ELR (cell line): ENCODE measurements at regions not wholly inside any gene's neighbourhood (a gene's known extent, or its start where the extent isn't known, plus 50 kb on each side); places are given as distances from the start of the nearest gene placed in this dataset.

ENCODE experiments used
- DNase-seq: peaks from one replicate; pipeline ENCODE4 v3.0.0-alpha.2; 2015; ENCODE audit warnings: low read depth

DNA sequence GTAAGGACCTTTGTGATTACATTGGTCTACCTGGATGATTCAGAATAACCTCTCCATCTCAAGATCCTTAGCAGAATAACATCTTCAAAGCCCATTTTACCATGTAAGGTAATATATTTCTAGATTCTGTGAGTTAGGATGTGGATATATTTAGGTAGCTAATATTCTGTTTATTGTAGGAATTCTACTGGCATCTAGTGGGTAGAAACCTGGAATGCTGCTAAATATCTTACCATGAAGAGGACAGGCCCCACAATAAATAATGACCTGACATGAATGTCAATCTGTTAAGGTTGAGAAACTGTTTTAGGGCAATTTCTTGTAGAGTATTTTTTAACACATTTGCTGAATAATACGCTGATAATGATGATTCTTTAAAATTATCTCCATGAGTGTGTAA is 426.8 kb downstream of the MAN2A1 start:
- DNase-seq = no peak

DNA sequence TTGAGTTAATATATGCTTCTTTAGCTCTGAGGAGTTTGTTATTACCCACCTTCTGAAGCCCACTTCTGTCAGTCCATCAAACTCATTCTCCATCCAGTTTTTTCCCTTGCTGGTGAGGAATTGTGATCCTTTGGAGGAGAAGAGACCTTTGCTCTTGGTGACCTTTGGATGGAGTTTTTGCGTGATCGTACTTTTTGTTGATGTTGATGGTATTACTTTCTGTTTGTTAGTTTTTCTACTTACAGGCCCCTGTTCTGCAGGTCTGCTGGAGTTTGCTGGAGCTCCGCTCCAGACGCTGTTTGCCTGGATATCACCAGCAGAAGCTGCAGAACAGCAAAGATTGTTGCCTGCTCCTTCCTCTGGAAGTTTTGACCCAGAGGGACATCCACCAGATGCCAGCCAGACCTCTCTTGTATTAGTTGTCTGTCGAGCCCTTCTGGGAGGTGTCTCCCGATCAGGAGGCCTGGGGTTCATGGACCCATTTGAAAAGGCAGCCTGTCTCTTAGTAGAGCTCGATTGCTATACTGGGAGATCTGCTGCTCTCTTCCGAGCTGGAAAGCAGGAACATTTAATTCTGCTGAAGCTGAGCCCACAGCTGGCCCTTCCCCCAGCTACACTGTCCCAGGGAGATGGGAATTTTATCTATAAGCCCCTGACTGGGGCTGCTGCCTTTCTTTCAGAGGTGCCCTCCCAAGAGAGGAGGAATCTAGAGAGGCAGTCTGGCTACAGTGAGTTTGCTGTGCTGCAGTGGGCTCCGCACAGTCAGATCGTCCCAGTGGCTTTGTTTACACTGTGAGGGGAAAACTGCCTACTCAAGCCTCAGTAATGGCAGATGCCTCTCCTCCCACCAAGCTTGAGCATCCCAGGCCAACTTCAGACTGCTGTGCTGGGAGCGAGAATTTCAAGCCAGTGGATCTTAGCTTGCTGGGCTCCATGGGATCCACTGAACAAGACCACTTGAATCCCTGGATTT is 445.5 kb downstream of the MAN2A1 start:
- DNase-seq = no peak

DNA sequence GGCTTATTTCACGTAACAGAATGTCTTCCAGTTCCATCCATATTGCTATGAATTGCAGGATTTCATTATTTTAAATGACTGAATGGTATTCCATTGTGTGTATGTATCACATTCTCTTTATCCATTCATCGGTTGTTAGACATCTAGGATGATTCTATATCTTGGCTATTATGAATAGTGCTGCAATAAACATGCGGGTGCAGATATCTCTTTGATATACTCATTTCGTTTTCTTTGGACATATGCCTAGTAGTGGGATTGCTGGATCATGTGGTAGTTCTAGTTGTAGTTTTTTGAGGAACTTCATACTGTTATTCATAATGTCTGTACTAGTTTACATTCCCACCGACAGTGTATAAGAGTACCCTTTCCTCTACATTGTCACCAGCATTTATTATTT is 460.5 kb downstream of the MAN2A1 start:
- DNase-seq = peak; percentile 32

DNA sequence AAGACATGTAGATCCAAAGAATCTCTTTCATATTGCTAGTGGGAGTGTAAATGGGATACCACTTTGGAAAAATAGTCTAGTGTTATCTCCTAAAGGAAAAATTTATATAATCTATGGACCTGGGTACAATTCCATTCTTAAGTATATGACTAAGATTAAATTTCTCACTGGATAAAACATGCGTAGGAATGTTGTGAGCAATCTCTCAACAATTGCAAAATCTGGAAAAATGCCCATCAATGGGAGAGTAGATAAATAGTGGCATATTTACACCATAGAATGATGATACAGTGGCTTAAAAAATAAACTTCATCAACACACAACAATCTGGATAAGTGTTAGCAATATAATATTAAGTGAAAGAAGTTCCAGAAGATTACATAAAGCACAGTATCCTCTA is 469.5 kb downstream of the MAN2A1 start:
- peak; percentile 85 for DNase-seq

DNA sequence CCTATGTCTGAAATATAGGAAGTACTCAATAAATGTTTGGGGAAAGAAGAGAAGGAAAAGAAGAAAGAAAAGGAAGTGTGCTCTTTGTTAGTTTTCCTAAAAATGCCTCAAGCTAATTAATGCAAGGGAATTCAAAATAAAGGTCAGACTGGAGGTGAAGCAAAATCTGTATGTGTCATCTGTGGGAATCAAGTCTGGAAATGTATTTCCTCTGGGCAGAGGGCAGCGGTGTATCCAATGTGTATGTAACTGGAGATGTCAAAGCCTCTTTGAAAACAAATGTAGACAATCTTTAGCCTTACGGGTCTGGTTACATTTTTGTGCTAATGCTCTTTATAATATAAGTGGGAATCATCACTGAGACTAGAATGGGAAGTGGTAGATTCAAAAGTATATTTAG is 471.4 kb downstream of the MAN2A1 start:
- no peak for DNase-seq

DNA sequence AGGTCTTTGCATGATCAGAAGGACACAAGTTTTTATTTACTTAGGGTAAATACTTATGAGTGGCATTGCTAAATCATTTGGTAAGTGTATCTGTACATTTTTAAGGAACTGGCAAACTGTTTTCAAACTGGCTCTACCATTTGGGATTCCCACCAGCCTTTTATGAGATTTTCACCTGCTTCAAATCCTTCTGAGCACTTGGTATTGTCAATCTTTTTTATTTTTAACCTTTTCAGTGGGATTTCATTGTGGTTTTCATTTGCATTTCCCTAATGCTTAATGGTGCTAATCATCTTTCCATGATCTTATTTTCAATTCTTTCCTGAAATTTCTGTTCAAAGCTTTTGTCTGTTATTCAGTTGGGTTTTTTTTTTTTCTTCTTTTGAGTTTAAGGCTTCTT is 475.6 kb downstream of the MAN2A1 start:
- no peak for DNase-seq

DNA sequence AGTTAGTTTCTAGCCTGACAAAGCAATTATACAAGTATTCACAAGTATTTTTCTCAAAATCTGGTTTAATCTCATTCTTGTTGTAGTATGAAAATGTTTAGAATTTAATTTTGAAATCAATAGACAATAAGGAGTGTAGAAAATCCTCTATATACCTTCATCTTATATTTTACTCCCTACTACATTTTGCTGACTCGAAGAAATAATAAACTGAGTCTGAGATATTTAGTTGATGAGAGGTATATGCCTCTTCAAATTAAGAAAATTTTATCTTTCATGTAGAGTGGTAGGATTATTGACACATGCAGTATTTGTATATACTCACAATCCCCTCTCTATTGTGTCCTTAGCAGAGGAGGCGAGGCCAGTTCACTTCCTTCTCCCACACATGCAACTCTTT is 477.7 kb downstream of the MAN2A1 start:
- DNase-seq = no peak

DNA sequence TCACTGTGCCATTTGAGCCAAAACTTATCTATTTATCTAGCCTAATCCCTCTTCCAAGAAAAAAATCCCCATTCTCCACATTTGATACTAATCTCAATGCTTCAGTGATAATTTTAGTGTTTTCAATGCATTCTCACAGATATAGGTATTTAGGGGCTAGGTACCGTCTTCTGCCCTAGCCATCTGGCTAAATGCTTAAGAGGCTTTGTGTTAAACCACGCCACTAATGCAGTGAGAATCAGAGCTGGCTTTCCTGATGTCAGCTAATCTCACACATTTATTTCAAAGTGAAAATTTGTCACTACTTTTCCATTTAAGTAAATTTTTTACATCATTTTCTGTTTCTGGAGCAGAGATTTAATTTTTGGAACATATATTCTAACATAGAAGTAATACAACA is 479.7 kb downstream of the MAN2A1 start:
- DNase-seq = no peak

DNA sequence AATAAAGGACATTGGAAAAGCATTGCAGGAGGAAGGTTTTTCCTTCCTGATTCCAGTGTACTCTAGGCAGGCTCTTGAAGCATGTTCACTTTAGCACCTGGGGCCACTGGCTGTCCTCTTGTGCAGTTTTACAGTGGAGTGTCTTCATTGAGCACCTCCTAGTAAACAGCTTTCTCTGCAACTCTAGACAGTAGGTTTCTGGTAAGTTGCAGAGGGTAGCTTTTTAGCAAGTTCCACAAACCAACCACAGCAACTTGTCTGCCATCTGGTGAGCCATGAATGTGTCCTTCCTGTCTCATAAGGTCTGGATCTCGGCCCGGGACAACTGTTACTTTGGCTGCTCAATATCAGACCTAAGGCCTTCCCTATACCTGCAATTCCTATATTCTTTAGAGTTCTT is 488.0 kb downstream of the MAN2A1 start:
- no peak for DNase-seq

DNA sequence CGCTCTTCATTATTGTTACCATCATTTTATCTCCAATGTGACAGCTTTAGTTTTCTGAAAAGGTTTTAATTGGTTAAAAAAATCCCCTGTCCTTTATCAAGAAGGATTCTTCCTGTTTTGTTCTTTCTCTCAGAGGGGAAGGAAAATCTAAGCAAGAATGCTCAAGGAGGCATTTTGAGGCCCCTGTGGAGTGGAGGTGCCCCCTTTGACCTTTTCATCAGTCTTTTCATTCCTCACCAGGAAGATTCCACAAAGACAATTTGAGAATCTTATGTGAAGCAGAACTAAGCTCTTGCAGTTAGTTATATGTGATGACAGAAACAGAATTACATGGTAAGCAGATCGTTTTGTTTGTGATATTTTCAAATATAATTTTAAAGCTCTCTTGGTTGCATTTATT is 489.6 kb downstream of the MAN2A1 start:
- DNase-seq = no peak

DNA sequence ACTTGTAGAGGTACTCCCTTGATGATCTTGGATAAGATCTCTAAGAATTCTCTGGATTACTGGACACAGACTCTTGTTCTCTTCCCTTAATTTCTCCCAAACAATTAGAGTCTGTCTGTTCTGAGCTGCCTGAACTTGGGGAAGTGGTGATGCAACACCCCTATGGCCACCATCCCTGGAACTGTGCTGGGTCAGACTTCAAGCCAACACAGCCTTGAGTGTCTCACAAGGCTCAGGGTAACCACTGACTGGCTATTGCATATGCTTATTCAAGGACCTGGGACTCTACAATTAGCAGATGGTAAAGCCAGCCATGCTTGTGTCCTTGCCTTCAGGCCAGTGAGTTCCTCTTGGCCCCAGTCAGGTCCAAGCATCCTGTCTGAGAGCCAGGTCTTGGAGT is 504.5 kb downstream of the MAN2A1 start:
- DNase-seq = no peak

DNA sequence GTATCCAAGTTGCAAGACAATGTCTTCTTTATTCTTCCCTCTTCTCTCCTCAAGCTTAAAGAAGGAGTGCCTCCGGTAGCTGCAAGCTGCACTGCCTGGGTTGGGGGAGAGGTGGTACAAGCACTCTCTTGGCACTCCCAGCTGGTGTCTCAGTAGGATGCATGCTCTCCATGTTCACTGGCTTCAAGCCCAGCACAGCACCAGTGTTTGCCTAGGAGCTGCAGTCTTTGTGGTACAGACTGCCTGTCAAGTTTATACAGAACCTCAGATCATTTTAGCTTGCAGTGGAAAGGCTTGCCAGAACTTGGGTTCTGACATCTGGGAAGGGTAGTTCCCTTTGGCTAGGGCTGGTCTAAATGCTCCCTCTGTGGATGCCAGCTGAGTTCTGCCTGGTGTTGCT is 505.6 kb downstream of the MAN2A1 start:
- DNase-seq = no peak

DNA sequence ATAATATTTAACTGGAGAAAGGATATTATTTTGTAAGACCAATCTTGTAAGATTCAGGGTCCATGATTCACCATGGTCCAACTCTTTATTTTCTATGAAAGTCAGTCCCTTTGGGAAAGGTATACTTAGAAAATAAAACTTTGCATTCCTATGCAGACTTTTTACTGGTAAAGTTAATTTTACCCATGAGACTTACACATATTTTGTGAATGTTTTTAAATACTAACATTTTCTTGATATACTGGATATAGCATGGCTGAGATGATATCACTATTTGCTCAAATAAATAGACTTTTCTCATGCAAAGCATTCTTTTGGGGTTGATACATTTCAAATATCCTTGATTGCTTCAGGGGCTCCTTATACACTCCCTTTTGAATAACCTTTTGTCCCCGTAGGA is 512.1 kb downstream of the MAN2A1 start:
- no peak for DNase-seq

DNA sequence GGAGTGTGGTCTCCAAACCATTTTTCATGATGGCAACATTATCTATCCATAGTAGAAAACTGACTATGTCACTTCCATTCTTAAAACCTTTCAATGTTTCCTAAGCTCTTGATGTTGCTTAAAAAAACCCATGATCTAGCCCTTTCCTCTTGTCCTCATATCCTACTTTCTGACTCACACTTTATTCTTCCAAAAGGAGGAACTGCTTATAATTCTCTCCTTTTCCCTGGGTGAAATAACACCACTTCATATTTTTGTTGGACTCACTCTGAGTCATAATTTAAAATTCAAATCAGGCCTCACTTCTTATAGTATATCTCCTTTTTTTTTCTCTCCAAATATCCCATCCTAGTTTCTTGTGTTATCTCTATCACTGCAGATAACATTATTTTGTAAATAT is 513.9 kb downstream of the MAN2A1 start:
- no peak for DNase-seq

DNA sequence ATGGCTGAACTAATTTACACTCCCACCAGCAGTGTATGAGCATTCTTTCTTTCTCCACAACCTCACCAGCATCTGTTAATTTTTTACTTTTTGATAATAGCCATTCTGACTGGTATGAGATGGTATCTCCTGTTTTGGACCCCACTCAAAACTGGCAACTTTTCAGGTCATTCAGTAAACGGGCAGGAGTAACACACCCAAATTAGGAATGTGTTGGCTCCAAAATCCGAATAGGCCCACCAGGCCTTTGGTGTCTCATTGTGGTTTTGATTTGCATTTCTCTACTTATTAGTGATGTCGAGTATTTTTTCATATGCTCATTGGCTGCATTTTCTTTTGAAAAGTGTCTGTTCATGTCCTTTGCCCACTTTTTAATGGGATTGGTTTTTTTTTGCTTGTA is 517.1 kb downstream of the TMEM232 start:
- DNase-seq = no peak

DNA sequence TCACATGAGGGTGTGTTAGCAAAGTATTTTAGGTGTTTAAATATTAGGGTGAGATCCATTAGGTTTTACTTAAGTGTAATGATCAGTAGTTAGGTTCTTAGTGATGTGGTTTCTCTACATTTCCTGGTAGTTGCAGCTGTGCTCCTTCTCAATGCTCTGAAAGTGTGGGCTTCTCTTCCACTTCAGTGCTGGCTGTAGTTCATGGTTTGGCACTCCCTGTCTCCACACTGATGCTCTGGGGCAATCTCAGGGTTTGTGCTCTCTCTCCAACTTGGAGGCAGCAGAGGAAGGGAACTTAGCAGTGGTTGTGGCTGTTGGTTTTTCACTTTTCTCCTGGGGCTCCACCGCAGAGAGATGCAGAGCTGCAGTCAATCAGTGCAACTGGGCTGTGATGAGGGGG is 507.5 kb downstream of the TMEM232 start:
- DNase-seq = no peak

DNA sequence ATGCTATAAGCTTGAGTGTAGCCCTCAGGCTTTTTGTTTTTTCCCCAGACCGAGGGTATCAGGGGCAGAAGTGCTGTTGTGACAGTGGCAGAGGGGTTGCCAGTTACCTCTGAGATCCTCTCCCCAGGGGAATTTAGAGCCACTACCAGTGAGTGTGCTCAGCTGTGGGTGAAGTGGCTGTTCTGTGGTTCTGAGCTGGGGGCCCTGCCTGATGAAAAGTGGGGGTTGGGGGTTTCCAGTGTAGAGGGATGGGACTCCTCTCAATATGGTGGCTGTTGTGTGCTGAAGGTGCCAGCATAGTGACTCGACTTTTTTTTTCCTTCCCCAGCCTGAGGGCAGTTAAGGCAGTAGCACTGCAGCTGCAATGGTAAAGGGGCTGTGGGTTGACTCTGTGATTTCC is 506.7 kb downstream of the TMEM232 start:
- no peak for DNase-seq

DNA sequence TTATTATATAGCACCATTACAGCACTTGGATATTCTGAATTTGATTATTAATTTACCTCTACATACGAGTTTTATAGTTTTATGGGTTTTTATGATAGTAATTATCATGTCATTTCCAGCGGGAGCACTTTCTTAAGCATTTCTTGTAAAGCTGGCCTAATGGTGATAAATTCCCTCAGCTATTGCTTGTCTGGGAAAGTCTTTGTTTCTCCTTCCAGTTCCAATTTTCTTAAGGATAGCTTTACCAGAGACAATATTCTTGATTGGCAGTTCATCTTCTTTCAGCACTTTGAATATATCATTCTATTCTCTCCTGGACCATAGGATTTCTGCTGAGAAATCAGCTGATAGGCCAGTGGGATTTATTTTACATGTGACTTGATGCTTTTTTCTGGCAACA is 505.4 kb downstream of the TMEM232 start:
- no peak for DNase-seq

DNA sequence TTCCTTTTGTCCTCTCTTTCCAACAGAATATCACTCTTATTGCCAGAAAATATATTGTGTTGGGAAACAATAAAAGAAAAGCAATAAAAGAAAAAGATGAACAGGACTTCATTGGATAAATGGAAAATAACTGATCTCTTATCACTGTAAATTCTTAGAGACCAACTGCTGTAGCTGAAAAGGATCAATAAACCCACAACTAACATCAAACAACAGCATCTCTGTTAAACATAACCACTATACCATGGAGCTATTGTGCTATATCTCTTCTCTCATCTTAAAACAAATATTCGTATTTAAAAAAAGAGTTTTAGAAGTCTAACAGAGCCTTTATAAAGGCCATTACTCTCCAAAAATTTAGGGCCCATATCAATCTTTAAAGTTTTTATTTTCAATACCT is 502.4 kb downstream of the TMEM232 start:
- no peak for DNase-seq

DNA sequence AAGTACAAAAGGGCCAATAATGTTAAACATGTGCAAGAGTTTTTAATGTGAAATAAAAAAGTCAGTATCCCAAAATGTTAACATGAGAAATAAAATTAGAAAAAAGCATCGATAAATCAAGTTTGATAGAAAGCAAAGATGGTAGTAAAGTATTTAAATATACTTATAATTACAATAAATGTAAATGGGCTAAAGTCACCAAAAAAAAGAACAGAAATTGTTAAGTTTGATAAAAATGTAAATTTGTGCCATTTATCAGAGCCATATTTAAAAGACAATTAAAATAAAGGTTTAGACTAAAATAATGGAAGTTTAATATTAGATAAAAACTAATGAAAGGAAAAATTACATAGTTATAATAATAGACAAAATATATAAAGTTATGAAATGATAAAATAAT is 500.5 kb downstream of the TMEM232 start:
- DNase-seq = no peak

DNA sequence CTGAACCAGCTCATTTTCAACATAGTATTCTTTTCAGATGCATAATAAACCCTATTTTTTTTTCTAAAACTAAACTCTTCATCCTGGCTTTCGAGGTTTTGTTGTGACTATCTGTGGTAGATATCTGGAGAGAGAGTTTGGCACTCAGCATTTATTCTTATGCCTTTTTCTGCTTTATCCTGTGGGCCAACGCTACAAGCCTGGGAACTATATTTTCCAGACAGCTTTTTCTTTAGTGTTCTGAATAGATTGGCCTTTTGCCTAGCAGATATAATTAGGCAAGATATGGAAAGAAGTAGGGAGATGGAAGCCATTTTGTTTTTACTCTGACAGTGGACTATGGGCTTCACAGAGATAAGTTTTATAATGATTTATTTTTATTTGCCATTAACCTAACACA is 486.7 kb downstream of the TMEM232 start:
- no peak for DNase-seq

DNA sequence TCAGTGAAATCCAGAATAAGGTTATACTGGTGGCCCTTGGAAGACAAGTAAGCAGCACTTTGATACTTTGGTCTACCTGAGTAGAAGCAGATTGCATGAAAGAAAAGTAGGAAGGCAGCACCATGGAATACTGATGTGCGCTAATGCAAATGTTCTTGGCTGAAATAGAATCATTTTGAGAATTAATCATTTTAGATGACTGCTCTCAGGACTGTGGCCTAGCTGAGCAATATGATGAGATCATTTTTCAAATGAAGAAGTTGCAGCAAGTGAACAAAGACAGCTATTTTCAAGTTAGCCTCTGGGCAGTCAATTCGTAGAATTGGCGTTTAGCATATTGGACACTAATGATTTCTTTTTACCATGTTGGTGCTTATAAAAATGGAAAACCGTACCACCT is 483.5 kb downstream of the TMEM232 start:
- DNase-seq = no peak

DNA sequence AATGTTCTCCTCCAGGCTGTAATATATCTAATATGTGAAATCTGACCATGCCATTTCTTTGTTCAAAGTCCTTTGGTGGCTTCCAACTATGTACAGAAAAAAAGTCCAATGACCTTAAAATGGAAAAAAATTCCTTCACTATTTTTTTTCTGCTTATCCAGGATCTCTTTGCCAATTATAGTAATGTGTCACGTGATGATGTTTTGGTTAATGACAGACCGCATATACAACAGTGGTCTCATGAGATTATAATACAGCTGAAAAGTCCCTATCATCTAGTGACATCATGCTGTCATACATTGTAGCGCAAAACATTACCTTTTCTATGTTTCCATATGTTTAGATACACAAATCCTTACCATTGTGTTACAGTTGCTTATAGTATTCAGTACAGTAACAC is 477.6 kb downstream of the TMEM232 start:
- no peak for DNase-seq

DNA sequence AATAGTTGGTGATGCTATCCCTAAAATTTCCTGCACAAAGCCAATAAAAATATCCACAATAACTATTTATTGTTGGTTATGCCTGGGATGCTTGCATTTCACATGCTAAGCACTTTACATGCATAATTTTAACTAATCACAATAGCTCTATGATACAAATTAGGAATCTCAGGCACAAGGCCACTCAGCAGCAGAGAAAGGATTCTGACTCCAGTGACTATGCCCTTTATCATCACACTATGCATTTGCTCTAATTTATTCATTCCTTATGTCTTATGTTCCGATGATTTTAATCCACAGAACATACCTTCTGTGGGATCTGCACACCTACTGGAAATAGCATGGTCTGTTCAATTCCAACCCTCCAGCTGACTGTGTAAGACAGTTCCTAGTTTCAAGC is 476.1 kb downstream of the TMEM232 start:
- no peak for DNase-seq
